Activated naive CD4-positive, alpha-beta T cell treated with anti-CD3 and anti-CD28 coated beads, Interleukin-2, amount 50 U/mL, for 24 hours (primary cell): ENCODE measurements at regions not wholly inside any gene's neighbourhood (a gene's known extent, or its start where the extent isn't known, plus 50 kb on each side); places are given as distances from the start of the nearest gene placed in this dataset.
"Not testable (repeated sequence)": the region's sequence is repeated elsewhere in the genome, so short reads cannot be mapped to it uniquely, and the experiment has no call there.

Experiments
- H3K27ac Mint-ChIP-seq: one replicate; pipeline ENCODE4 v1.8.0; 2021; ENCODE audit warnings: mild to moderate bottlenecking, mixed read lengths
- H3K27me3 Mint-ChIP-seq: one replicate; pipeline ENCODE4 v1.8.0; 2021; ENCODE audit warnings: mixed read lengths
- H3K36me3 Mint-ChIP-seq: one replicate; pipeline ENCODE4 v1.8.0; 2021; ENCODE audit warnings: mixed read lengths
- H3K4me1 Mint-ChIP-seq: one replicate; pipeline ENCODE4 v1.8.0; 2021; ENCODE audit warnings: mixed read lengths
- H3K4me3 Mint-ChIP-seq: one replicate; pipeline ENCODE4 v1.8.0; 2021; ENCODE audit warnings: mild to moderate bottlenecking, mixed read lengths
- H3K9me3 Mint-ChIP-seq: one replicate; pipeline ENCODE4 v1.8.0; 2021; ENCODE audit warnings: mixed read lengths

- not testable (repeated sequence) for H3K27me3 Mint-ChIP-seq, H3K4me3 Mint-ChIP-seq, H3K36me3 Mint-ChIP-seq, H3K4me1 Mint-ChIP-seq, H3K9me3 Mint-ChIP-seq, H3K27ac Mint-ChIP-seq
Observed at GRCh38 chr9:74080652-74081051, 416.5 kb upstream of the RORB start.

GRCh38 chr9:74083681-74084433 is 413.3 kb upstream of the RORB start:
- Mint-ChIP-seq H3K4me1 (no peaks in the 10 kb centered on the region), H3K9me3 (no peaks in the 10 kb centered on the region), H3K36me3 (no peaks in the 10 kb centered on the region), H3K27ac (no peak overlapping the region), H3K27me3 (no peaks in the 10 kb centered on the region), H3K4me3 (no peak overlapping the region)

- H3K27me3 Mint-ChIP-seq, H3K36me3 Mint-ChIP-seq, H3K4me3 Mint-ChIP-seq, H3K4me1 Mint-ChIP-seq, H3K9me3 Mint-ChIP-seq, H3K27ac Mint-ChIP-seq: not testable (repeated sequence)
Observed at GRCh38 chr9:74085384-74086037, 411.6 kb upstream of the RORB start.

GRCh38 chr9:74090921-74091320 is 406.2 kb upstream of the RORB start:
- not testable (repeated sequence) for H3K27ac Mint-ChIP-seq, H3K9me3 Mint-ChIP-seq, H3K36me3 Mint-ChIP-seq, H3K27me3 Mint-ChIP-seq, H3K4me3 Mint-ChIP-seq, H3K4me1 Mint-ChIP-seq

GRCh38 chr9:74092491-74092834 is 404.7 kb upstream of the RORB start:
- H3K4me1 Mint-ChIP-seq = no peaks in the 10 kb centered on the region
- H3K27me3 Mint-ChIP-seq = no peaks in the 10 kb centered on the region
- peaks cover 7% of the 10 kb centered on the region for H3K9me3 Mint-ChIP-seq
- H3K27ac Mint-ChIP-seq = no peak overlapping the region
- no peaks in the 10 kb centered on the region for H3K36me3 Mint-ChIP-seq
- H3K4me3 Mint-ChIP-seq = no peak overlapping the region

GRCh38 chr9:74094037-74094436 is 403.1 kb upstream of the RORB start:
- H3K9me3 Mint-ChIP-seq, H3K4me1 Mint-ChIP-seq: not testable (repeated sequence)

GRCh38 chr9:74094766-74095165 is 402.4 kb upstream of the RORB start:
- Mint-ChIP-seq H3K4me1 (no peaks in the 10 kb centered on the region), H3K9me3 (peaks cover 7% of the 10 kb centered on the region), H3K36me3 (no peaks in the 10 kb centered on the region), H3K27ac (no peak overlapping the region), H3K27me3 (no peaks in the 10 kb centered on the region), H3K4me3 (no peak overlapping the region)

More at GRCh38 chr9:74094037-74094436, 403.1 kb upstream of the RORB start:
- H3K36me3 Mint-ChIP-seq, H3K27me3 Mint-ChIP-seq, H3K4me3 Mint-ChIP-seq, H3K27ac Mint-ChIP-seq: not testable (repeated sequence)

- Mint-ChIP-seq H3K36me3 (no peaks in the 10 kb centered on the region), H3K4me1 (no peaks in the 10 kb centered on the region), H3K4me3 (no peak overlapping the region), H3K27me3 (no peaks in the 10 kb centered on the region), H3K9me3 (peaks cover 7% of the 10 kb centered on the region), H3K27ac (no peak overlapping the region)
Observed at GRCh38 chr9:74095925-74096324, 401.2 kb upstream of the RORB start.

GRCh38 chr9:74096420-74096819 is 400.7 kb upstream of the RORB start:
- no peaks in the 10 kb centered on the region for H3K36me3 Mint-ChIP-seq
- no peaks in the 10 kb centered on the region for H3K4me1 Mint-ChIP-seq
- no peaks in the 10 kb centered on the region for H3K27me3 Mint-ChIP-seq
- H3K9me3 Mint-ChIP-seq = peaks cover 3% of the 10 kb centered on the region
- no peak overlapping the region for H3K27ac Mint-ChIP-seq
- H3K4me3 Mint-ChIP-seq = no peak overlapping the region

GRCh38 chr9:74100042-74100441 is 397.1 kb upstream of the RORB start:
- H3K9me3 Mint-ChIP-seq = no peaks in the 10 kb centered on the region
- no peak overlapping the region for H3K4me3 Mint-ChIP-seq
- H3K27me3 Mint-ChIP-seq = no peaks in the 10 kb centered on the region
- no peaks in the 10 kb centered on the region for H3K36me3 Mint-ChIP-seq
- H3K4me1 Mint-ChIP-seq = no peaks in the 10 kb centered on the region
- H3K27ac Mint-ChIP-seq = no peak overlapping the region

- H3K9me3 Mint-ChIP-seq, H3K4me3 Mint-ChIP-seq, H3K36me3 Mint-ChIP-seq: not testable (repeated sequence)
Observed at GRCh38 chr9:74102148-74102547, 395.0 kb upstream of the RORB start.

GRCh38 chr9:74102702-74103101 is 394.4 kb upstream of the RORB start:
- H3K9me3 Mint-ChIP-seq = no peaks in the 10 kb centered on the region
- no peaks in the 10 kb centered on the region for H3K27me3 Mint-ChIP-seq
- H3K36me3 Mint-ChIP-seq = no peaks in the 10 kb centered on the region
- H3K27ac Mint-ChIP-seq = no peak overlapping the region
- H3K4me1 Mint-ChIP-seq = no peaks in the 10 kb centered on the region
- H3K4me3 Mint-ChIP-seq = no peak overlapping the region

More at GRCh38 chr9:74102148-74102547, 395.0 kb upstream of the RORB start:
- not testable (repeated sequence) for H3K27me3 Mint-ChIP-seq, H3K27ac Mint-ChIP-seq, H3K4me1 Mint-ChIP-seq

- Mint-ChIP-seq H3K4me1 (no peaks in the 10 kb centered on the region), H3K27me3 (no peaks in the 10 kb centered on the region), H3K36me3 (no peaks in the 10 kb centered on the region), H3K4me3 (no peak overlapping the region), H3K27ac (no peak overlapping the region), H3K9me3 (no peaks in the 10 kb centered on the region)
Observed at GRCh38 chr9:74107692-74108091, 389.4 kb upstream of the RORB start.

GRCh38 chr9:74115976-74116375 is 381.2 kb upstream of the RORB start:
- H3K4me1 Mint-ChIP-seq = no peaks in the 10 kb centered on the region
- no peak overlapping the region for H3K4me3 Mint-ChIP-seq
- no peaks in the 10 kb centered on the region for H3K27me3 Mint-ChIP-seq
- H3K36me3 Mint-ChIP-seq = no peaks in the 10 kb centered on the region
- H3K9me3 Mint-ChIP-seq = no peaks in the 10 kb centered on the region
- no peak overlapping the region for H3K27ac Mint-ChIP-seq

- no peaks in the 10 kb centered on the region for H3K36me3 Mint-ChIP-seq
- H3K27me3 Mint-ChIP-seq = no peaks in the 10 kb centered on the region
Observed at GRCh38 chr9:74117151-74117550, 380.0 kb upstream of the RORB start.

GRCh38 chr9:74117731-74118130 is 379.4 kb upstream of the RORB start:
- no peak overlapping the region for H3K4me3 Mint-ChIP-seq
- H3K27me3 Mint-ChIP-seq = no peaks in the 10 kb centered on the region
- no peaks in the 10 kb centered on the region for H3K4me1 Mint-ChIP-seq
- no peak overlapping the region for H3K27ac Mint-ChIP-seq
- peaks cover 6% of the 10 kb centered on the region for H3K9me3 Mint-ChIP-seq
- no peaks in the 10 kb centered on the region for H3K36me3 Mint-ChIP-seq

More at GRCh38 chr9:74117151-74117550, 380.0 kb upstream of the RORB start:
- no peak overlapping the region for H3K4me3 Mint-ChIP-seq
- peaks cover 6% of the 10 kb centered on the region for H3K9me3 Mint-ChIP-seq
- no peaks in the 10 kb centered on the region for H3K4me1 Mint-ChIP-seq
- no peak overlapping the region for H3K27ac Mint-ChIP-seq

GRCh38 chr9:74120061-74120460 is 377.1 kb upstream of the RORB start:
- H3K36me3 Mint-ChIP-seq = no peaks in the 10 kb centered on the region

More at GRCh38 chr9:74120061-74120460, 377.1 kb upstream of the RORB start:
- H3K9me3 Mint-ChIP-seq = peaks cover 6% of the 10 kb centered on the region
- H3K4me1 Mint-ChIP-seq = no peaks in the 10 kb centered on the region
- no peaks in the 10 kb centered on the region for H3K27me3 Mint-ChIP-seq
- H3K4me3 Mint-ChIP-seq = no peak overlapping the region
- H3K27ac Mint-ChIP-seq = no peak overlapping the region
